ENCODE measurements at regions not wholly inside any gene's neighbourhood (a gene's known extent, or its start where the extent isn't known, plus 50 kb on each side); places are given as distances from the start of the nearest gene placed in this dataset.

- Mint-ChIP-seq H3K4me3 (no peak overlapping the region), H3K9me3 (no peaks in the 10 kb centered on the region), H3K36me3 (ENCODE audit: insufficient read depth in 1 of 3, low read depth in 3 of 3) (peaks cover 0 to 3% (median 0%) of the 10 kb centered on the region in 3 experiments; a peak in 1 of 7 replicates), H3K4me1 (no peaks in the 10 kb centered on the region), H3K27me3 (ENCODE audit: low read depth) (no peaks in the 10 kb centered on the region), H3K27ac (no peak overlapping the region)
- Histone ChIP-seq H3K18ac (ENCODE audit: insufficient read length, low read depth, low read length) (no peak overlapping the region), H4K8ac (replicated peaks; ENCODE audit: insufficient read length, low read depth, low read length) (no peak overlapping the region), H4K20me1 (ENCODE audit: control insufficient read depth, insufficient read depth, insufficient read length) (no peaks in the 10 kb centered on the region), H3K9ac (ENCODE audit: extremely low read depth, insufficient read length, low read length) (no peak overlapping the region), H3K23me2 (ENCODE audit: insufficient read length, low read depth, low read length, poor library complexity, severe bottlenecking) (no peaks in the 10 kb centered on the region), H4K91ac (ENCODE audit: insufficient read length, low read depth, low read length) (no peak overlapping the region), H3K56ac (ENCODE audit: insufficient read length, low read depth, low read length) (no peak overlapping the region), H3K4me2 (ENCODE audit: insufficient read depth, insufficient read length, low read length) (no peak overlapping the region), H3K27me3 (ENCODE audit: insufficient read depth, low read length) (no peaks in the 10 kb centered on the region), H3K79me1 (ENCODE audit: insufficient read depth, low read depth, low read length, poor library complexity, severe bottlenecking) (no peaks in the 10 kb centered on the region), H3K4me1 (ENCODE audit: insufficient read depth, low read length) (no peaks in the 10 kb centered on the region), H3K79me2 (ENCODE audit: insufficient read depth, low read length) (no peaks in the 10 kb centered on the region), H3T11ph (ENCODE audit: low read length) (no peak overlapping the region), H2BK120ac (ENCODE audit: low read depth, low read length, poor library complexity, severe bottlenecking) (no peak overlapping the region), H3K4ac (ENCODE audit: low read depth, low read length) (no peak overlapping the region), H2BK15ac (ENCODE audit: low read depth, low read length) (no peak overlapping the region), H2BK12ac (ENCODE audit: insufficient read length, low read depth, low read length) (no peak overlapping the region), H3K9me3 (ENCODE audit: control insufficient read depth, low read depth, low read length) (no peaks in the 10 kb centered on the region), H2BK20ac (ENCODE audit: low read depth, low read length, poor library complexity, severe bottlenecking) (no peak overlapping the region), H3K14ac (ENCODE audit: insufficient read depth, low read length) (no peak overlapping the region), H2AK5ac (ENCODE audit: insufficient read length, low read length) (no peak overlapping the region), H4K5ac (ENCODE audit: insufficient read length, low read depth, low read length) (no peak overlapping the region), H3K23ac (ENCODE audit: insufficient read length, low read depth, low read length) (no peak overlapping the region), H3K27ac (ENCODE audit: insufficient read length, low read depth, low read length) (no peak overlapping the region), H2BK5ac (ENCODE audit: insufficient read length, low read length) (no peak overlapping the region), H2AFZ (ENCODE audit: low read length) (no peak overlapping the region)
- no peak for DNase-seq
- no CpG with 5 or more reads among the region's 7 CpGs for WGBS (ENCODE audit: extremely low coverage, insufficient read length, low lambda C conversion rate)
- TF ChIP-seq CTCF (conservative IDR thresholded peaks at IDR 0.05), result no peak
Measured at GRCh38 chr14:25929881-25930615, 667.8 kb downstream of the NOVA1 start.

Measured in H9 (cell line).